Osteocyte (in vitro differentiated cells): ENCODE measurements at regions not wholly inside any gene's neighbourhood (a gene's known extent, or its start where the extent isn't known, plus 50 kb on each side); places are given as distances from the start of the nearest gene placed in this dataset.

Experiments
- DNase-seq: peaks from one replicate; pipeline ENCODE4 v3.0.0; 2021; ENCODE audit warnings: mixed read lengths; ENCODE audit not compliant: unreplicated experiment; ENCODE audit errors: extremely low spot score
- H3K27ac Mint-ChIP-seq: one replicate; pipeline ENCODE4 v1.8.0; 2021; ENCODE audit warnings: mild to moderate bottlenecking, mixed read lengths; ENCODE audit not compliant: unreplicated experiment
- H3K27me3 Mint-ChIP-seq: one replicate; pipeline ENCODE4 v1.8.0; 2021; ENCODE audit warnings: mixed read lengths; ENCODE audit not compliant: unreplicated experiment
- H3K36me3 Mint-ChIP-seq: one replicate; pipeline ENCODE4 v1.8.0; 2021; ENCODE audit warnings: mixed read lengths; ENCODE audit not compliant: unreplicated experiment
- H3K4me1 Mint-ChIP-seq: one replicate; pipeline ENCODE4 v1.8.0; 2021; ENCODE audit warnings: mixed read lengths; ENCODE audit not compliant: unreplicated experiment
- H3K4me3 Mint-ChIP-seq: one replicate; pipeline ENCODE4 v1.8.0; 2021; ENCODE audit warnings: mild to moderate bottlenecking, moderate library complexity, mixed read lengths; ENCODE audit not compliant: unreplicated experiment
- H3K9me3 Mint-ChIP-seq: one replicate; pipeline ENCODE4 v1.8.0; 2021; ENCODE audit warnings: mixed read lengths; ENCODE audit not compliant: unreplicated experiment
- TF ChIP-seq, protein P1 (sequence below): fragments of 200-600 bp; sonication (generic); IDR thresholded peaks from 2 replicates; pipeline ENCODE4 v1.5.0; 2021; ENCODE audit warnings: antibody characterized with exemption, mild to moderate bottlenecking, moderate library complexity

DNA sequence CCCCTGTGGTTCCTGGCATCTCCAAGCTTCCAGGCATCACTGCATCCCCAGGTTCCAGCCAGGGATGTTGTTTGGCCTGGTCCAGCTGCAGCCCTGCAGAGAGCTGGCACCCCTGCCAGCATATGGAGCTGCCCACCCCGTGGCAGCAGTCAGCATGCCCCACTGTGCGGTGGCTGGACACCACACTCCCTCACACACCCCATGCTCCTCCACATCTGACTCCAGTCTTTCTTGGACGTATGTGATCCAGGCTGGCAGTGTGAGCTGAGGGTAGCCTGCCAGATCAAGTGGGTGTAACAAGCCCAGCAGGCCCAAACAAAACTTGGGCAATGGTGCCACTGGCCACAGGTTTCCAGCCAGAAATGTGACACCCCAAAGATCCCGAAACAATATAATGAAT lies 620.4 kb downstream of the RWDD3 start:
- H3K36me3 Mint-ChIP-seq, result no peaks in the 10 kb centered on the region
- TF ChIP-seq, protein P1, sequence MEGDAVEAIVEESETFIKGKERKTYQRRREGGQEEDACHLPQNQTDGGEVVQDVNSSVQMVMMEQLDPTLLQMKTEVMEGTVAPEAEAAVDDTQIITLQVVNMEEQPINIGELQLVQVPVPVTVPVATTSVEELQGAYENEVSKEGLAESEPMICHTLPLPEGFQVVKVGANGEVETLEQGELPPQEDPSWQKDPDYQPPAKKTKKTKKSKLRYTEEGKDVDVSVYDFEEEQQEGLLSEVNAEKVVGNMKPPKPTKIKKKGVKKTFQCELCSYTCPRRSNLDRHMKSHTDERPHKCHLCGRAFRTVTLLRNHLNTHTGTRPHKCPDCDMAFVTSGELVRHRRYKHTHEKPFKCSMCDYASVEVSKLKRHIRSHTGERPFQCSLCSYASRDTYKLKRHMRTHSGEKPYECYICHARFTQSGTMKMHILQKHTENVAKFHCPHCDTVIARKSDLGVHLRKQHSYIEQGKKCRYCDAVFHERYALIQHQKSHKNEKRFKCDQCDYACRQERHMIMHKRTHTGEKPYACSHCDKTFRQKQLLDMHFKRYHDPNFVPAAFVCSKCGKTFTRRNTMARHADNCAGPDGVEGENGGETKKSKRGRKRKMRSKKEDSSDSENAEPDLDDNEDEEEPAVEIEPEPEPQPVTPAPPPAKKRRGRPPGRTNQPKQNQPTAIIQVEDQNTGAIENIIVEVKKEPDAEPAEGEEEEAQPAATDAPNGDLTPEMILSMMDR, result no peak
- H3K4me1 Mint-ChIP-seq, result no peaks in the 10 kb centered on the region
- H3K27me3 Mint-ChIP-seq, result peaks cover 4% of the 10 kb centered on the region
- no peak overlapping the region for H3K4me3 Mint-ChIP-seq
- no peak for DNase-seq
- H3K27ac Mint-ChIP-seq, result no peak overlapping the region
- no peaks in the 10 kb centered on the region for H3K9me3 Mint-ChIP-seq

DNA sequence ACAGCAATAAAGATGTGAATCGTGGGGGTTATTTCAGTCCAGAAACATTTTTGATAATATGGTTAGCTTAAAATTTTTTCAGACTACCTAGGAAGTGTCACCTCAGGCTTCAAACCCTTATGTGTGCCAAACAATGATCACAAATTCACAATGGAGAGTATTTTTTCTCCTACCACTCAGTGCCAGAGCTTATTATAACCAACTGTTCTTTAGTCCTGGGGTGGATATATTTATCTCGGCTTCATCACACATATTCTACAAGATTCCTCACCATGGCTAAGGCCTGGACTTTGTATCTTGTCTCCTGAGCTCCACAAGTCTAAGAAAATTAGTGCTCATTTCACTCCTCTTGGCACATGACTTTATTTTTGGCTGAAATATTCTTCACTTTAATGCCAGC lies 629.1 kb downstream of the RWDD3 start:
- Mint-ChIP-seq H3K27ac (no peak overlapping the region), H3K27me3 (peaks cover 16% of the 10 kb centered on the region), H3K4me1 (no peaks in the 10 kb centered on the region), H3K36me3 (no peaks in the 10 kb centered on the region), H3K9me3 (no peaks in the 10 kb centered on the region), H3K4me3 (no peak overlapping the region)
- TF ChIP-seq, protein P1, result no peak
- DNase-seq, result no peak

DNA sequence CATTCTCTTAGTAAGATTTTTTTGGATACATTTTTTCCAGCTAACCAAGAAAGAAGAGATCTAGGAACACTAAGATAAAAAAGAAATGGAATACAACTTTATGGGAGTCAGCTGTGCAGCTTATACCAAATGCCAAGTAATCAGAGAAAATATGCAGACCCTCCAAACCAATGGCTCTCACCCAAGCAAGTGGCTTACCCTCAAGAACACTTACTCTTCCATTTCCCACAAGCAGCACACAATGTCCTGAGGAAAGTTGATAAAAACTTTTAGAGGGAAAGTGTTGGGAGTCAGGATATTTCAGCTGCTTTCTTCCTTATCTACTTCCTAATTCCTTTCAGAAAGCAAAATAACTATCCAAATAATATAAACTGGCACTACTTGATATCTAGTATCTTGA lies 631.8 kb downstream of the RWDD3 start:
- H3K36me3 Mint-ChIP-seq, result no peaks in the 10 kb centered on the region
- no peak for DNase-seq
- no peak overlapping the region for H3K27ac Mint-ChIP-seq
- H3K27me3 Mint-ChIP-seq, result peaks cover 7% of the 10 kb centered on the region
- no peak overlapping the region for H3K4me3 Mint-ChIP-seq
- H3K4me1 Mint-ChIP-seq, result no peaks in the 10 kb centered on the region
- TF ChIP-seq, protein P1, result no peak
- H3K9me3 Mint-ChIP-seq, result no peaks in the 10 kb centered on the region

DNA sequence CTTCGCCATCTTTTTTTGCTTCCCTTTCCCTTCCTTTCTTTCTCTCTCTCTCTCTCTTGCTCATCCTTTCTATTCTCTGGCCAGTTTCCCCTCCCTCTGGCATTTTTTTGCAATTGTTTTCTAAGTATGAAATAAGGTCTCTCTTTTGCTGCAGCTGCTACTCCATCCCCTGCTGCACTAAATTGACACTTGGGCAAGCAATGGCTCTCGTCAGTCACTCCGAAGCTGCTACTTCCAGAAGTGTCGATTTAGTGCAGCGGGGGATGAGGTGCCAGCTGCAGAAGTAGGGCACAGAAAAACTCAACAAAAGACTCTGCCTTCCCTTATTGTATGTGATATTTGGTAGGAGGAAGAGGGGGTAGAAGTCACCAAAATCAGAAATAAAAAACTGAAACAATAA lies 642.3 kb downstream of the RWDD3 start:
- no peak for DNase-seq

DNA sequence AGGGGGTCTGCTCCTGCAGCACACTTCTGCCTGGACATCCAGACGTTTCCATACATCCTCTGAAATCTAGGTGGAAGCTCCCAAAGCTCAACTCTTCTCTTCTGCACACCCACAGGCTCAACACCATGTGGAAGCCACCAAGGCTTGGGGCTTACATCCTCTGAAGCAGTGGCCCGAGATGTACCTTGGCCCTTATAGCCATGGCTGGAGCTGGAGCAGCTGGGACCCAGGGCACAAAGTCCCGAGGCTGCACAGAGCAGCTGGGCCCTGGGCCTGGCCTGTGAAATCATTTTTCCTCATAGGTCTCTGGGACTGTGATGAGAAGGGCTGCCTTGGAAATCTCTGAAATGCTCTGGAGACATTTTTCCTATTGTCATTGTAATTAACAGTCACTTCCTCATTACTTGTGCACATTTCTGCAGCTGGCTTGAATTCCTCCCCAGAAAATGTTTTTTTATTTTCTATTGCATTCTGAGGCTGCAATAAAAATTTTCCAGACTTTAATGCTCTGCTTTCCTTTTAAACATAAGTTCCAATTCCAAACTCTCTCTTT lies 645.6 kb downstream of the RWDD3 start:
- Mint-ChIP-seq H3K27ac (no peak overlapping the region), H3K9me3 (no peaks in the 10 kb centered on the region), H3K27me3 (peaks cover 7% of the 10 kb centered on the region), H3K4me1 (no peaks in the 10 kb centered on the region), H3K4me3 (no peak overlapping the region), H3K36me3 (no peaks in the 10 kb centered on the region)
- DNase-seq, result no peak
- TF ChIP-seq, protein P1, result no peak

More for the DNA sequence above, 642.3 kb downstream of the RWDD3 start:
- TF ChIP-seq, protein P1, result no peak
- Mint-ChIP-seq H3K27me3 (peaks cover 2% of the 10 kb centered on the region), H3K4me3 (no peak overlapping the region), H3K36me3 (no peaks in the 10 kb centered on the region), H3K27ac (no peak overlapping the region), H3K9me3 (no peaks in the 10 kb centered on the region), H3K4me1 (no peaks in the 10 kb centered on the region)
